NCI-H446 (cell line): ENCODE measurements at regions not wholly inside any gene's neighbourhood (a gene's known extent, or its start where the extent isn't known, plus 50 kb on each side); places are given as distances from the start of the nearest gene placed in this dataset.
A peak's percentile ranks its signal among the peaks of the same experiment; 100 is the strongest.
"Not testable (repeated sequence)": the region's sequence is repeated elsewhere in the genome, so short reads cannot be mapped to it uniquely, and the experiment has no call there.

ENCODE experiments used
- DNase-seq, 2 experiments: peaks; one replicate each; lab custom pipeline; 2025; lab: John Stamatoyannopoulos, UW

DNA sequence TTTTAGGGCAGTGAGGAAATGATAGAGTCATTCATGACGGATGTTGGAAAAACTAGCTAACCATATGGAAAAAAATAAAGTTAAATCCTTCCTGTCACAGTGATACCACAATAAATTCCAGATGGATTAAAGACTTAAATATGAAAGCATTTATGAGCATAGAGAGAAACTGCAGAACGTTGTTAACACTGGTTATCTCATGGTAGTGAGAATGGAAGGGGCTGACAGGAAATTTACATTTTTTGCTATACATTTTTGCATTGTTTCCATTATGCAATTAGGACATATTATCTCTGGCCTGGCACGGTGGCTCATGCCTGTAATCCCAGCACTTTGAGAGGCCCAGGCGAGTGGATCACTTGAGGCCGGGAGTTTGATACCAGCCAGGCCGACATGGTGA is 130.5 kb upstream of the VOPP1 start:
- DNase-seq: not testable (repeated sequence)

- DNase-seq: not testable (repeated sequence)
Measured at GRCh38 chr7:55699450-55699842, 127.1 kb upstream of the VOPP1 start.

DNA sequence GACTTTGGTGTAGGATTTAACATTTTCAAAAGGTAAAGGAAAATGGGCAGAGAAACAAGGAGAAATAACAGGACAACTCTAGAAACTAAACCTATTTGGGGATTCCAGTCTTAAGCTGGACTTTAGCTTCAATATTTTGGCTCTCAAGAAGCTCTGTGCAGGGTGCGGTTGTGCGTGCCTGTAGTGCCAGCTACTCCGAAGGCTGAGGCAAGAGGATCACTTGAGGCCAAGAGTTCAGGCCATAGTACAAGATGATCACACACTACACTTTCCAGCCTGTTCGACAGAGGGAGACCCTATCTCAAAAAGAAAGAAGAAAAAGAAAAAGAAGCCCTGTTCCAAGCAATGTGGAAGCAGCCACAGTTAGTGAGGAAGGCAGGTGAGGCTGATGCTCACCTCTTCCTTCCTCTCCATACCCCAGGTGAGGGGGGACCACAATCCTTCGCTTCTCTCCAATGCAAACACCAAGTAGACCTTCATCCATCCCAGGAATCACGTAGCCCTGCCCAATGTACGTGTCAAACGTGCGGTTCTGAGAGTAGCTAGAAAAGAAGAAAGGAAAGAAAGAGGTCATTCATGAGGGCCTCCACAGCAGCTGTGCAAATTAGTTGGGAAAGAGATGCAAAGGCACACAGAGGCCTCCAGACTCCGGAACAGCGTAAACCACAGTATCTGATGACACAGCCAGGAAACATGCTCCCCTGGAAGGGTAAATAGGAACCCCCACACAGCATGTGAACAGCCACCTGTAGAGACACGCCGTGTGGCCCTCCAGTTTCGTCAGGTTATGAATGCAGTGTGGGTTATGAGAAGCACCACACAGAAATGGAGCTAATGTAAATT is 126.5 kb upstream of the VOPP1 start:
- not testable (repeated sequence) for DNase-seq

GRCh38 chr7:55695893-55696701 is 123.8 kb upstream of the VOPP1 start:
- not testable (repeated sequence) for DNase-seq

GRCh38 chr7:55694484-55694883 is 122.2 kb upstream of the VOPP1 start:
- not testable (repeated sequence) for DNase-seq

DNA sequence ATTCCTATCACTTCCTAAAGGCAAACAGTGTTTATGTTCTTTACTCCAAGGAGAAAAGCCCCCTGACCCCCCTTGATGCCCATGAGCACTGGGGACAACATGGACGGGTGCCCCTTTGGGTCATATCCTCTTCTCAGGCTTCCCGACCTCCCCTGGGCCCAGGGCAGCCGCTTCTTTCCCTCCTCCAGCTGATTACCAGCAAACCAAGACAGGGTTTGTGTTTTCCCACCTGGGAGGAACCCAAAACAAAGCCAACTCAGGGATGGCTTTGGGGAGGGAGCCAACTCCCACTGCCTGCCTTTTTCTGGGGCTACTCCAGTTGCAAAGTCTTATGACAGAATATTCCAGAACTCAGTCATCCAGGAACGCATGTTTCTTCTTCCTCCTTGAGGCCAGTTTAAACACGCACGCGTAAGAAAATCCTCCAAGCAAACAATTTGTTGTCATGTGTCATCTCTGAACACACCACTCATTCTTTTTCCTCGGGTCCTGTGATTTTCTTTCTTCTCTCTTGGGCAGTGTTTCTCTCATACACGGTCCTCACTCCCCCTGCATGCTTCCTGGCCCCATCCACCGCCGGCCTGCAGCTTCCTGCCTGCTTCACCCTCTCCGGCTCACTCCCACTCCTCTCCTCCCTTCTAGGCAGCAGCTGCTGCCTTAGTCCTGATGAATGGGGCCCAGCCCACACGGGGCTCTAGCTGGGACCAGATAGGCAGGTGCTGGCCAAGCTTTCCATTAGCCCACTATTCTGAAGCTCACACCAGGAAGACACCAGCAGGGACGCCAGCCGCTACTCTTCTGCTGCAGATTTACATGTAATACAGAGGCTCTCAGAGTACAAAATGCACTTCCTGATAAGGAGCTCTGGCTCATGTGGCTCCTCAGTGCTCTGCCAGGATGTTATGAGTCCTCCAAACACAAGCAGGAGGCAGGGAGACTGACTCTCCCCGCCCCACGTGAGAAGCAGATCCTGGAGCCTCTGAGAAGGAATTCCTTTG is 116.7 kb upstream of the VOPP1 start:
- DNase-seq: not testable (repeated sequence)

DNA sequence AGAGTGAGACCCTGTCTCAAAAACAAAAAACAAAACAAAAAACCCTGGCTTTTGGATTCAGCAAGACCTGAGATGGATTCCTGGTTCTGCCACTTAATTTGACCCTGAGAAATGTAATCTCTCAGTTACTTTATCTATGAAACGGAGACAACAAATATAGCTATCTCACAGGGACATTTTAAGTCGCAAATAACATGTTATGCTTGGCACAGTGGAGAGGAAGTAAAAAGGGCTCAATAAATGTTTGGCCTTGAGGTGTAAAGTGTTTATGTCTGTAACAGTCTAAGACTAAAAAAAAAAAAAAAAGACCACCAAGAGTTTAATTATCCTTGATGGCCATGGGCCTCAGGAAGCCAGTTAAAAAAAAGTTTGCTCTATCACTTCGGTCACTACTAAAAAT is 116.0 kb upstream of the VOPP1 start:
- not testable (repeated sequence) for DNase-seq

- not testable (repeated sequence) for DNase-seq
Measured at GRCh38 chr7:55687252-55687651, 115.0 kb upstream of the VOPP1 start.

- DNase-seq: not testable (repeated sequence)
Measured at GRCh38 chr7:55686771-55687170, 114.5 kb upstream of the VOPP1 start.

DNA sequence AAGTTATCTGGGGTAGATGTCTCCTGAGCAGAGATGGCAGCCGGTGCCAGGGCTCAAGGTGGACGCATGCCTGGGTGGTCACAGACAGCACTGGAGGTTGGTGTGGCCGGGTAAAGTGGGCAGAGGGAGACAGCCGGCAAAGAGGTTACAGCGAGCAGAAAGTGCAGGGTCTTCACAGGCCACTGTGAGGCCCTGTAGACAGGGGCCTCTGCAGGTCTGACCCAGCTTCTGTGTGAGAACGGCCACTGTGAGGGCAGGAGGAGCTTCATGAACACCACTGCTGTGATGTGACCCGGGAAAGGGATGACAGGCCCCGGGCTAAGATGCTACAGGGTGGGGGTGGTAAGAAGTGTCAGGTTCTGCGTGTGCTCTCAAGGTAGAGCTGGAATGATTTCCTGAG is 111.2 kb upstream of the VOPP1 start:
- not testable (repeated sequence) for DNase-seq

DNA sequence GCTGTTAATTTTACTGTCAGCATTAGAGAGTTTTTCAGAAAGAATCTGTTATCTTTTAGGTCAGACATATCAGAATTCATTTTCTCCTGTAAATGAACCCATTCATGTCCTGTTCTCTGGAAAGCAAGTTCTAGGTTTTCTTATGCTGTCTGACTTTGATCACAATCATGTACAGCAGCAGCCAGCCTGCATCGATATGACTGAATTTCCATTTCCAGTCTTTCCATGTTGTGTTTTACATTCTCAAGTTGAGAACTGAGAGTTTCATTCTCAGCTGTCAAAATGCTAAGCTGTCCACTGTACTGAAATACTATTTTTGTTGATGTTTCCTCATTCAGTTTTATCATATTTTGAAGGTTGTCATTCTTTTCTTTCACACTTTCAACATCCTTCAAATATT is 103.3 kb upstream of the VOPP1 start:
- not testable (repeated sequence) for DNase-seq

DNA sequence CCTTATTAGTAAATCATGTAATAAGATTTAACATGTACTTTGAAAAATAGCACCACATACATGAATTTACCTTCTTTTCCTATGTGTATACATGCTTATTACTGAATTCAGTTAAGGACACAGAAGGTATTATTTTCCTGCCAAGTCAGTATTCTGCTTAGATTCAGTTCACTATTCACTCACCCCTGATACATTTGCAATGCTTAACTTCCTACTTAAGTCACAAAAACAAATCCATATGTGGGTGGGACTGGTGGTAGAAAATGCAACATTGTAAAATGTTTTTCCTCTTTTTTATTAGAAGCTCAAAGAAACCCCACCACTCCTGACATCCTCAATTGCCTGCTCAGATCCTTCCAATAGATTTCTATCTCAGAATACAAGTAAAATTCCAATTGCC is 101.2 kb upstream of the VOPP1 start:
- not testable (repeated sequence) for DNase-seq

DNA sequence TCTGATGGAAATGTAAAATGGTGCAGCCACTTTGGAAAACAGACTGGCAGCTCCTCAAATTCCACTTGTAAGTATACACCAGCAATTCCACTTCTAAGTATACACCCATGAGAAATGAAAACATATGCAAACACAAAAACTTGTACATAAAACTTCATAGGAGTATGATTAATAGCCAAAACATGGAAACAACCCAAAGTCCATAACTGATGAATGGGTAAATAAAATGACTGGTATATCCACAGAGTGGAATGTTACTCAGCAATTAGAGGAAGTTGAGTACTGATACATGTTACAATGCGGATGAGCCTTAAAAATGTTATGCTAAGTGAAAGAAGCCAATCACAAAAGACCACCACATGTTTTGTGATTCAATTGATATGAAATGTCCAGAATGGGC is 99.8 kb upstream of the VOPP1 start:
- not testable (repeated sequence) for DNase-seq

- no peak for DNase-seq
Measured at GRCh38 chr7:55657654-55658053, 85.4 kb upstream of the VOPP1 start.

GRCh38 chr7:55651057-55651456 is 78.8 kb upstream of the VOPP1 start:
- DNase-seq: no peak

DNA sequence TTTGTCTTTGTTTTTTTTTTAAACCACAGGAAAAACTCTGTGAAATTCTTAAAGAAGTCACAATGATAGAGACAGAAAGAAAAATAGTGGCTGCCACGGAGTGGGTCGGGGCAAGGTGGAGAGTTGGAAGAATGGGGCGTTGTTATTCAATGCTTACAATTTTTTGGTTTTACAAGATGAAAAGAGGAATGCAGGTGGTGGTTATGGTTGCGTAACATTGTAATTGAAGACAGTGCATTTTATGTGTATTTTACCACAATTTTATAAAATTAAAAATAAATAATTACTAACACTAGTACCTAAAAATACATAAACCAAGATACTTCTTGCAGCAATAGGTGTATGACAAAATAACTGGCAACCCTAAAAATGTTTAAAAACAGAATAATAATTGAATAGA is 76.9 kb upstream of the VOPP1 start:
- DNase-seq: no peak

DNA sequence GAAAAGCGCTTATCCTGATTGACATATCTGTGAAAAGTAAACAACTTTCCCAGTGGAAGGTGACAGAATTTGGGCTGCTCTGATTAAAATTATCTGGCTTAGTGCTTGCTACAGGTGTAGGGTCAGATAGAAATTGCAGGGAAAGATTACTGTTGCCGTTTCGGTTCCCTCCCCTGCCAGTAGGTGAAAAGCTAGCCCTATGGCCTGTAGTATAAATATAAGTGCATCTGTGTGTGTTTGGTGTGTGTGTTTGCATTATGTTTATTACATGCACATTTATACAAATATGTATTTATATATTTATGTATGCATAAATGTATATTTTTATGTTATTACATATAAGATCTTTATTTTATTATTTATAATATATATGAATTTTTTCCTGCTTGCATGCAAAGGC is 72.3 kb upstream of the VOPP1 start:
- no peak for DNase-seq

DNA sequence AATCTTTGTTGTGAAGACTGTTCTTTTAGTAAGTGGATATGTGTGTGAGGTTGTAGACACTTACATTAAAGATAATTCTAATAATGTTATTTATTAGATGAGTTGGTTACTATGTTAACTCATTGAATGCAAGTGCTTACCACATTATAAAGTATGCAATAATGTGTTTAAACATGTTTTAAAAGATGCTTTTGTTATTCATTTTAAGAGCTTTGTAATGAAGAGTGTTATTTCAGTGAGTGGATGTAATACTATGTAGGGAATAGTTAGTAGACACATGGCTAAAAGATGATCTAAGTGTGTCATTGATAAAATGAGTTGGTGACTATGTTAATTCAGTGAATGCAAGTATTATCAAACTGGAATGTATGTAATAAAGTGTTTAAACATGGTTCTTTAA is 70.0 kb upstream of the VOPP1 start:
- no peak for DNase-seq

- DNase-seq: no peak
Measured at GRCh38 chr7:55641811-55642210, 69.5 kb upstream of the VOPP1 start.

DNA sequence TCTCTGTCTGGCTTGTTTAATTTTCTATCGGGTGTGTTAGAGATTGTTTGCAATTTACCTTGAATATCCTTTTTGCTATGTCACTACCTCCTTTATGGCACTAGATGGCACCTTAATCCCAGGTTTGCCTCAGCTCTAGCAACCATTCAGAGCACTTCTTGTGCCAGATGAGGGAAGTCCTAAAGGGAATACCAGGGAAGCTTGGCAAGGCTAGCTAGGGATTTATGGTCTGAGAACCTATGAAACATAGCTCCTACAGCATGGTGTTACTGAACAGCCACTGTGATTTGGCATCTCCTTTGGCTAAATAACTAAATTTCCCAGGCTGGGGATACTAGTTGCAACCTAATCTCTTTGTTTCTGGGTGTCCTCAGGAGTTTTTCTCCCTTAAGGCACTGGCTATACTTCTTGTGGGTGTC is 69.0 kb upstream of the VOPP1 start:
- peak; percentile 51 to 81 for DNase-seq

GRCh38 chr7:55639640-55640039 is 67.3 kb upstream of the VOPP1 start:
- DNase-seq: no peak
